Activated CD4-positive, alpha-beta memory T cell treated with anti-CD3 and anti-CD28 coated beads, Interleukin-2, amount 10 ng/mL, durations not matched to agents 7 days and 5 days (primary cell): ENCODE measurements at regions not wholly inside any gene's neighbourhood (a gene's known extent, or its start where the extent isn't known, plus 50 kb on each side); places are given as distances from the start of the nearest gene placed in this dataset.

ENCODE experiments used
- CTCF ChIA-PET: fragments of 350-600 bp; sonication (Branson Sonifier 250); formaldehyde crosslinking; loops from one replicate; lab custom pipeline; 2021; ENCODE audit warnings: antibody characterized with exemption, inconsistent platforms; lab: Charles Lee
- POLR2A ChIA-PET: fragments of 350-600 bp; sonication (Branson Sonifier 250); formaldehyde crosslinking; loops from one replicate; lab custom pipeline; 2021; ENCODE audit warnings: antibody characterized with exemption; lab: Charles Lee
- DNase-seq: peaks from one replicate; pipeline ENCODE4 v3.0.0-alpha.2; 2020
- H3K27ac Mint-ChIP-seq: one replicate; pipeline ENCODE4 v1.8.0; 2021; ENCODE audit warnings: mild to moderate bottlenecking, mixed read lengths
- H3K27me3 Mint-ChIP-seq: one replicate; pipeline ENCODE4 v1.8.0; 2021; ENCODE audit warnings: mixed read lengths
- H3K36me3 Mint-ChIP-seq: one replicate; pipeline ENCODE4 v1.8.0; 2021; ENCODE audit warnings: low read depth, mixed read lengths
- H3K4me1 Mint-ChIP-seq: one replicate; pipeline ENCODE4 v1.8.0; 2021; ENCODE audit warnings: mixed read lengths
- H3K4me3 Mint-ChIP-seq: one replicate; pipeline ENCODE4 v1.8.0; 2021; ENCODE audit warnings: mild to moderate bottlenecking, mixed read lengths
- H3K9me3 Mint-ChIP-seq: one replicate; pipeline ENCODE4 v1.8.0; 2021; ENCODE audit warnings: mixed read lengths

DNA sequence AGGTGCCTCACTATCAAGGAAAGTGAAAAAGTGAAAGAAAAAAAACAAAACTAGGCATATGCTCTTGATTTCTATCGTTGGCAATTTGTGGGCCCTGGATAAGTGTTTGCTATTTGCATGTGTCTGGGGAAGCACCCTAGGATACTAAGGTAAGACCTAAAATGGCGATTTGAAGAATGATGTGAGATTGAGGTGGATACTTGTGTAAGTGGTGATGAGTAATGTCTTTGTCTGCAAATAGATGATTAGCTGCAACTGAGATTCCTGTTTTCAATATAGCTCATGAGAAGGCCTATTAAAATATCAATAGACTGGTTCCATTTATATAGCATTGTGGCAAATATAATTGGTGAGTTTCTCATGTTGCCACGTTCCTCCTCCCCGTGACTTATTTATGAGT, 261.7 kb downstream of the NEDD1 start:
- H3K4me1 Mint-ChIP-seq = no peaks in the 10 kb centered on the region
- ChIA-PET CTCF (no interaction called here), POLR2A (no interaction called here)
- DNase-seq = no peak
- no peaks in the 10 kb centered on the region for H3K9me3 Mint-ChIP-seq
- no peaks in the 10 kb centered on the region for H3K36me3 Mint-ChIP-seq
- H3K27ac Mint-ChIP-seq = no peak overlapping the region
- no peaks in the 10 kb centered on the region for H3K27me3 Mint-ChIP-seq
- H3K4me3 Mint-ChIP-seq = no peak overlapping the region

DNA sequence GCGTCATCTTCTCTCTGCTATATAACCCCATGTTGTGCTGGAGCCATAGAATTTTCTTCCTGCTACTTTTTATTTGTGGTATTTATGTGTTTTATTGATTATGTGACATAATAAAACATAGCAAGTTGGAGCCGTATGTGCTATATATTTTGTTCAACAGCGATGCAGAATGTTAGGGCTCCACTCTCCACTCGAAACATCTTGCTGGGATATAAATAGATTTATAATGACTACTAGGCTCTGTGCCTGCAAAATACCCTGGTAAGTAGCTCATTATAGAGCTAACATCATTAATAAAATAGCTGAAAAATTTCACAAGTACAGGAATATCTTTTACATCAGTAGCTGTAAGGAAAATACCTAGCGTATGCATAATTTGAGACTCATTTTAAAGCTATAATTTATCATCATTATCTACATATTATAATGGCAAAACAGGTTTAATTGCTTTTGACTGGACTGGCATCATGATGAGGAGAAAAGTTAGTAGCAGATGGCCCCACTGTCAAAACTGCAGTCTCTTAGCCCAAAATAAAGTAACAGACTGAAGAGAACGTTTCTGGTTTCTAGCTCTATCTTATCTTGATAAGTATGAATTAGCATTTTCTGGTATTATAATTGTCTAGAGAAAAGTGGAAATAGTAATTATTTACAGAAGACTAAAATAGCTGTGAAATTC, 263.0 kb downstream of the NEDD1 start:
- ChIA-PET CTCF (no interaction called here), POLR2A (no interaction called here)
- Mint-ChIP-seq H3K36me3 (no peaks in the 10 kb centered on the region), H3K9me3 (no peaks in the 10 kb centered on the region), H3K27me3 (no peaks in the 10 kb centered on the region), H3K4me3 (no peak overlapping the region), H3K4me1 (no peaks in the 10 kb centered on the region), H3K27ac (no peak overlapping the region)
- no peak for DNase-seq

GRCh38 chr12:97173688-97174410, 266.8 kb downstream of the NEDD1 start:
- no peak for DNase-seq
- Mint-ChIP-seq H3K4me1 (no peaks in the 10 kb centered on the region), H3K9me3 (no peaks in the 10 kb centered on the region), H3K27ac (no peak overlapping the region), H3K36me3 (no peaks in the 10 kb centered on the region), H3K27me3 (no peaks in the 10 kb centered on the region), H3K4me3 (no peak overlapping the region)
- POLR2A ChIA-PET = no interaction called here
- CTCF ChIA-PET = no interaction called here

GRCh38 chr12:97177481-97177880, 270.4 kb downstream of the NEDD1 start:
- Mint-ChIP-seq H3K4me3 (no peak overlapping the region), H3K27ac (no peak overlapping the region), H3K36me3 (no peaks in the 10 kb centered on the region), H3K27me3 (no peaks in the 10 kb centered on the region), H3K9me3 (no peaks in the 10 kb centered on the region), H3K4me1 (no peaks in the 10 kb centered on the region)
- DNase-seq = no peak
- ChIA-PET POLR2A (no interaction called here), CTCF (no interaction called here)

DNA sequence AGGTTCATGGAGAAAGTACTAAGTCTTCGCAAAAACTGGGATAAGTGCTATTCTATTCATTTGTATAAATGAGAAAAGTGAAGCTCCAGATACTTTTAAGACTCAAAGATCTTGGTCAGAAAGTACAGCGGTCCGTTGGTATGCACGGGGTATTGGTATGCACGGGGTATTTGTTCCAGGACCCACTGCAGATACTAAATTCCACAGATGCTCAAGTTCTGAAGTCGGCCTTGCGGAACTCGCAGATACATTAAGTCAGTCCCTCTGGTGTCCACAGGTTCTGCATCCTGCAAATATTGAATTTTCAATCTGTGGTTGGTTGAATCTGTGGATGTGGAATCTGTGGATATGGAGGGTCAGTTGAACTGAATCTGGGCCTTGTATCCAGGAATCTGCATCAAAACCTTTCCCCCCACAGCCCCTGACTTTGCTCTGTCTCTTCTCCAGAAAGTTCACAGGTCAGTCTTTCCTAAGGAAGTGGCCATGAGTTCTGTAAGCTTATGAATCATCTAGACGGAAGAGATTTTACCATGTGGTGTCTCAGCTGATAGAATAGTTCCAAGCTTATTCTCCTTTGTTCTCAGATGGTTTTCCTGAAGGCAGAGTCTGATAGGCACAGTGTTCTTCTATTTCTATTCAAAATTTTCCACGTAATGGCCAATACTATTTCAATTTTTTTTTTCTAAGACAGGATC, 274.7 kb downstream of the NEDD1 start:
- POLR2A ChIA-PET = no interaction called here
- no peaks in the 10 kb centered on the region for H3K27me3 Mint-ChIP-seq
- CTCF ChIA-PET = no interaction called here
- H3K36me3 Mint-ChIP-seq = no peaks in the 10 kb centered on the region
- no peaks in the 10 kb centered on the region for H3K4me1 Mint-ChIP-seq
- DNase-seq = no peak
- no peak overlapping the region for H3K27ac Mint-ChIP-seq
- no peak overlapping the region for H3K4me3 Mint-ChIP-seq
- no peaks in the 10 kb centered on the region for H3K9me3 Mint-ChIP-seq

- no peak overlapping the region for H3K27ac Mint-ChIP-seq
- H3K9me3 Mint-ChIP-seq = no peaks in the 10 kb centered on the region
- no peaks in the 10 kb centered on the region for H3K4me1 Mint-ChIP-seq
- no peak for DNase-seq
- POLR2A ChIA-PET = no interaction called here
- CTCF ChIA-PET = no interaction called here
- H3K36me3 Mint-ChIP-seq = no peaks in the 10 kb centered on the region
- no peak overlapping the region for H3K4me3 Mint-ChIP-seq
- H3K27me3 Mint-ChIP-seq = no peaks in the 10 kb centered on the region
Observed at GRCh38 chr12:97182769-97183168, 275.7 kb downstream of the NEDD1 start.

DNA sequence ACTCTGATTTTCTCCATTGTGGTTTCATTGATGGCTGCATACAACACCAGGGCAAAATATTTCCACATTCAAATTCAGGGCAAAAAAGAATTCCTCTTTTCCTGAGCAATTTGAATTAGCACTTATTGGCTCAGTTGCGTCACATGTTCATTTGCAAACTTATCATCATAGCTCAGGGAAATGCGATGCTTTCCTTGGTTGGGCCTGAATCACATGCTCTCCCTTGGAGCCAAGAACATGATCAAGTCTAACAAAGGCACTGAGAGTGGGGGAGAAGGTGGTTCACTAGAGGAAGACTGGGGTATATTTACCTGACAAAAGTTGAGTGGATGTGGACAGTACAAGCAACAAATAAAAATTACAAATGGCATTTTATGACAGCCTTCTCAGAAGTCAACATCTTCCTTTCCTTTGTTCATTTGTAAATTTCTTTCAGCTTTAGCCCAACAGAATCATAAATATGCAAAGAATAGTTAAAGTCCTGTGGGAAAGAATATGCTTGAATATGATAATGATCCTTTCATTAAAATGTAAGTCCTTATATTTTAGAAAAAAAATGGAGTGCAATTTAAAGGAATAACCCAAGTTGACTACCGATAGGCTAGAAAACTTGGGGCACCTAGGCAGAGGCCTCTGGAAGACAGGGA, 277.2 kb downstream of the NEDD1 start:
- Mint-ChIP-seq H3K4me1 (no peaks in the 10 kb centered on the region), H3K4me3 (no peak overlapping the region)
- CTCF ChIA-PET = no interaction called here

DNA sequence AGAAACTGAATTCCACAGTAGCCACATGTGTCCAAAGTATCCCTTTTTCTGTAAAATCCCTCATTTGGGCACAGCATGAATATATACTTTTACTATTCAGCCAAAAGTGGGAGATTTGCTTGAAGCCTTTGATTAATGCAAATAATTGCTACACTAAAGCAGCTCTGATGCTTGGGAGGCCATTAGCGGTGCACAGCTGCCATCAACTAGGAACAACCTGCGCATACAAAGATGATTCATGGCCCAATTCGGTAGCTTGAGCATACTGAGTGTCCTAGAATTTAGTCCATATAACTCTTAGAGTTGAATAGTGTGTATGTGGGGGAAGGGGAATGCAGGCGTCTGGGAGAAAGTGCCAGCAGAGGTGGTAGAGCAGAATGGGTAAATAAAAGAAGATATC, 277.0 kb upstream of the RMST start:
- Mint-ChIP-seq H3K27ac (no peak overlapping the region), H3K4me1 (no peaks in the 10 kb centered on the region), H3K4me3 (no peak overlapping the region), H3K36me3 (no peaks in the 10 kb centered on the region), H3K27me3 (no peaks in the 10 kb centered on the region), H3K9me3 (no peaks in the 10 kb centered on the region)
- ChIA-PET POLR2A (no interaction called here), CTCF (no interaction called here)
- DNase-seq = no peak

More for the DNA sequence above, 277.2 kb downstream of the NEDD1 start:
- POLR2A ChIA-PET = no interaction called here
- Mint-ChIP-seq H3K36me3 (no peaks in the 10 kb centered on the region), H3K27me3 (no peaks in the 10 kb centered on the region), H3K27ac (no peak overlapping the region), H3K9me3 (no peaks in the 10 kb centered on the region)
- DNase-seq = no peak

- DNase-seq = no peak
- no peak overlapping the region for H3K4me3 Mint-ChIP-seq
- H3K36me3 Mint-ChIP-seq = no peaks in the 10 kb centered on the region
- no peak overlapping the region for H3K27ac Mint-ChIP-seq
- ChIA-PET CTCF (no interaction called here), POLR2A (no interaction called here)
- no peaks in the 10 kb centered on the region for H3K9me3 Mint-ChIP-seq
- no peaks in the 10 kb centered on the region for H3K4me1 Mint-ChIP-seq
- H3K27me3 Mint-ChIP-seq = no peaks in the 10 kb centered on the region
Observed at GRCh38 chr12:97194546-97194945, 268.1 kb upstream of the RMST start.

- H3K27ac Mint-ChIP-seq = no peak overlapping the region
- no peak overlapping the region for H3K4me3 Mint-ChIP-seq
Observed at GRCh38 chr12:97200181-97200580, 262.4 kb upstream of the RMST start.

GRCh38 chr12:97203408-97203807, 259.2 kb upstream of the RMST start:
- Mint-ChIP-seq H3K9me3 (no peaks in the 10 kb centered on the region), H3K4me1 (no peaks in the 10 kb centered on the region), H3K27me3 (no peaks in the 10 kb centered on the region), H3K27ac (no peak overlapping the region), H3K36me3 (no peaks in the 10 kb centered on the region), H3K4me3 (no peak overlapping the region)
- ChIA-PET POLR2A (no interaction called here), CTCF (no interaction called here)
- no peak for DNase-seq

More at GRCh38 chr12:97200181-97200580, 262.4 kb upstream of the RMST start:
- H3K9me3 Mint-ChIP-seq = no peaks in the 10 kb centered on the region
- DNase-seq = no peak
- POLR2A ChIA-PET = no interaction called here
- no peaks in the 10 kb centered on the region for H3K36me3 Mint-ChIP-seq
- CTCF ChIA-PET = no interaction called here
- no peaks in the 10 kb centered on the region for H3K27me3 Mint-ChIP-seq
- no peaks in the 10 kb centered on the region for H3K4me1 Mint-ChIP-seq

DNA sequence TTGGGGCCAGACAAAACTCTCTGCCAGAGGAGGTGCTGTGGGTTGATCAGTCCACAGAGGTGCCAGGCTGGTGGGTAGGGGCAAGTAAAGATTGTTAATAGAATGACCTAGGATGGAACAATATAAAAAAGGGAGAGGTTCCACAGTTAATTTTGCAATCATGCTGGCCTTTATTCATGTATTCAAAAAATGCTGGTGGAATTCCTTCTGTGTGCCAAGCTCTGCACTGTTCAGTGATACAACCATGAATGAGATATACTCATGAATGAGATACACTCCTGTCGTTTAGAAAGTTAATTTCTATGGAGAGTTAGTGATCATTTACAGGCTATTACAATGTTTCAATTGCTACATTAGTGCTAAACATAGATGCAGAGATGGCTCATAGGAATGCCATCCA, 252.6 kb upstream of the RMST start:
- DNase-seq = no peak
- Mint-ChIP-seq H3K4me3 (no peak overlapping the region), H3K36me3 (no peaks in the 10 kb centered on the region), H3K27ac (no peak overlapping the region), H3K9me3 (no peaks in the 10 kb centered on the region), H3K27me3 (no peaks in the 10 kb centered on the region), H3K4me1 (no peaks in the 10 kb centered on the region)
- CTCF ChIA-PET = no interaction called here
- POLR2A ChIA-PET = no interaction called here

DNA sequence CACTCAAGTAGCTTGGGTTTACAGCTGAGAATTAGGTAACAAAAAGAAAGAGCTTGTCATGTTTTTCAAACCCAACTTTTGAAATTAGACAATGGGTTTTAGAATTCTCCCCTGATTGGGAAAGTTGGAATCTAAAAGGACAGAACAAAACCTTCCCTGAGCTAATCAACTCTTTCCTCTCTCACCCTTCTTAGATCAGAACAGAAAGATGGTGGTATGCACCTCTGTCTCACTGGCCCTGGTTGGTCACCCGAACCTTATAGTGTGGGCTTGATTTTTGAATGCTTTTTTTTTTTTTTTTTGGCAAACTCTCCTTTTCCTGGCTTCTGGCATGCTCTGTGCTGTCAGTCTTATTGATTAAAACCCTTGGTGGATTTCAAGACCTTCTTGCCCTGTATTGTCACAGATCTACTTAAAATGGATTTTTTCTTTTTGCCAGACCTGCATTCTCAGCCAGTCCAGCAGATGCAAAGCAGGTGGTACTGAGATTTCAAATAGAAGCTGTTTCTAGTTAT, 251.1 kb upstream of the RMST start:
- no peak overlapping the region for H3K4me3 Mint-ChIP-seq
- H3K9me3 Mint-ChIP-seq = no peaks in the 10 kb centered on the region
- H3K4me1 Mint-ChIP-seq = no peaks in the 10 kb centered on the region
- DNase-seq = no peak
- CTCF ChIA-PET = no interaction called here
- no peaks in the 10 kb centered on the region for H3K36me3 Mint-ChIP-seq
- no peaks in the 10 kb centered on the region for H3K27me3 Mint-ChIP-seq
- POLR2A ChIA-PET = no interaction called here
- no peak overlapping the region for H3K27ac Mint-ChIP-seq
